Smooth muscle cell (in vitro differentiated cells): ENCODE measurements at regions not wholly inside any gene's neighbourhood (a gene's known extent, or its start where the extent isn't known, plus 50 kb on each side); places are given as distances from the start of the nearest gene placed in this dataset.

Experiments used
- DNase-seq: peaks from one replicate; lab custom pipeline; 2025; ENCODE audit not compliant: unreplicated experiment; lab: John Stamatoyannopoulos, UW
- H2AFZ ChIP-seq: fragments of 200-600 bp; sonication (generic); 2 replicates; pipeline ENCODE4 v1.6.0; 2016; ENCODE audit warnings: antibody characterized with exemption, low read depth, mild to moderate bottlenecking
- H3F3A ChIP-seq: fragments of 200-600 bp; sonication (generic); 2 replicates; pipeline ENCODE4 v1.6.0; 2017; ENCODE audit warnings: antibody characterized with exemption, low read depth
- H3K27ac ChIP-seq: fragments of 200-600 bp; sonication (generic); 2 replicates; pipeline ENCODE4 v1.5.1; 2016; ENCODE audit warnings: low read depth, mild to moderate bottlenecking
- H3K27me3 ChIP-seq: fragments of 200-600 bp; sonication (generic); 2 replicates; pipeline ENCODE4 v1.6.1; 2016; ENCODE audit warnings: low read depth, mild to moderate bottlenecking
- H3K36me3 ChIP-seq: fragments of 200-600 bp; sonication (generic); 2 replicates; pipeline ENCODE4 v1.5.1; 2016; ENCODE audit warnings: low read depth
- H3K4me1 ChIP-seq: fragments of 200-600 bp; sonication (generic); 2 replicates; pipeline ENCODE4 v1.5.1; 2016; ENCODE audit warnings: low read depth
- H3K4me2 ChIP-seq: fragments of 200-600 bp; sonication (generic); 2 replicates; pipeline ENCODE4 v1.6.0; 2016; ENCODE audit warnings: mild to moderate bottlenecking
- H3K4me3 ChIP-seq: fragments of 200-600 bp; sonication (generic); 2 replicates; pipeline ENCODE4 v1.5.1; 2016; ENCODE audit warnings: mild to moderate bottlenecking
- H3K79me2 ChIP-seq: fragments of 200-600 bp; sonication (generic); 2 replicates; pipeline ENCODE4 v1.6.0; 2016; ENCODE audit warnings: low read depth, mild to moderate bottlenecking
- H3K9ac ChIP-seq: fragments of 200-600 bp; sonication (generic); 2 replicates; pipeline ENCODE4 v1.6.0; 2016; ENCODE audit warnings: low read depth
- H3K9me3 ChIP-seq: fragments of 200-600 bp; sonication (generic); replicated peaks from 2 replicates; pipeline ENCODE4 v1.5.1; 2016; ENCODE audit warnings: low read depth
- H4K20me1 ChIP-seq: fragments of 200-600 bp; sonication (generic); 2 replicates; pipeline ENCODE4 v1.6.0; 2016; ENCODE audit warnings: low read depth
- WGBS: methylation state at CpG from one replicate; pipeline ENCODE4 v1.1.7; 2016; ENCODE audit warnings: low lambda C conversion rate; 5-methylcytosine and 5-hydroxymethylcytosine counted together
- TF ChIP-seq, protein P1 (sequence below): fragments of 200-600 bp; sonication (generic); IDR thresholded peaks from 2 replicates; pipeline ENCODE4 v1.5.1; 2017; ENCODE audit warnings: borderline replicate concordance, mild to moderate bottlenecking, antibody characterized with exemption; ENCODE audit not compliant: insufficient read depth, poor library complexity, severe bottlenecking

DNA sequence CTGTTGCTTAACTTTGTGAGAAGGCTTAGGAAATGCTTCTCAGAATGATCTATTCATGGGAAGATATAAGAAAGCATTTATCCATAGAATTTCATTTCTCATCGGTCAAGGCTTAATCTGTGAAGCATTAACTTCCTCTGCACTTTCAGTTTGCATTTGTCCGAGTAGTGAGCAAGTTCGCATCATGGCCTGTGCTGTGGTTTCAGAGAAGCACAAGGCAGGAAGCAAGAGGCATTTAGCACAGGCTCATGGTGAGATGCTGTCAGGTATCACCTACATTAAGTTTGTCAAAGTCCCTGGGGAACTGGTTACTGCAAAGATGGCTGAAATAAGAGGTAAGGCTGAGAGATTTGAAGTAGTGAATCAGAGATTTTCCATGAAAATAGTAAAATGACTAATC, 244.9 kb downstream of the NAP1L3 start:
- no peak overlapping the region for H3K4me3 ChIP-seq
- H3K79me2 ChIP-seq = no peaks in the 10 kb centered on the region
- H3K9me3 ChIP-seq = no peaks in the 10 kb centered on the region
- no peaks in the 10 kb centered on the region for H3K4me1 ChIP-seq
- H3K27ac ChIP-seq = no peak overlapping the region
- DNase-seq = no peak
- H3F3A ChIP-seq = no peaks in the 10 kb centered on the region
- H3K36me3 ChIP-seq = no peaks in the 10 kb centered on the region
- H3K27me3 ChIP-seq = no peaks in the 10 kb centered on the region
- no peak overlapping the region for H3K4me2 ChIP-seq
- 93% methylated on average over 3 of the region's 3 CpGs for WGBS
- no peak overlapping the region for H3K9ac ChIP-seq
- H4K20me1 ChIP-seq = no peaks in the 10 kb centered on the region
- no peak overlapping the region for H2AFZ ChIP-seq
- TF ChIP-seq, protein P1, sequence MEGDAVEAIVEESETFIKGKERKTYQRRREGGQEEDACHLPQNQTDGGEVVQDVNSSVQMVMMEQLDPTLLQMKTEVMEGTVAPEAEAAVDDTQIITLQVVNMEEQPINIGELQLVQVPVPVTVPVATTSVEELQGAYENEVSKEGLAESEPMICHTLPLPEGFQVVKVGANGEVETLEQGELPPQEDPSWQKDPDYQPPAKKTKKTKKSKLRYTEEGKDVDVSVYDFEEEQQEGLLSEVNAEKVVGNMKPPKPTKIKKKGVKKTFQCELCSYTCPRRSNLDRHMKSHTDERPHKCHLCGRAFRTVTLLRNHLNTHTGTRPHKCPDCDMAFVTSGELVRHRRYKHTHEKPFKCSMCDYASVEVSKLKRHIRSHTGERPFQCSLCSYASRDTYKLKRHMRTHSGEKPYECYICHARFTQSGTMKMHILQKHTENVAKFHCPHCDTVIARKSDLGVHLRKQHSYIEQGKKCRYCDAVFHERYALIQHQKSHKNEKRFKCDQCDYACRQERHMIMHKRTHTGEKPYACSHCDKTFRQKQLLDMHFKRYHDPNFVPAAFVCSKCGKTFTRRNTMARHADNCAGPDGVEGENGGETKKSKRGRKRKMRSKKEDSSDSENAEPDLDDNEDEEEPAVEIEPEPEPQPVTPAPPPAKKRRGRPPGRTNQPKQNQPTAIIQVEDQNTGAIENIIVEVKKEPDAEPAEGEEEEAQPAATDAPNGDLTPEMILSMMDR = no peak

DNA sequence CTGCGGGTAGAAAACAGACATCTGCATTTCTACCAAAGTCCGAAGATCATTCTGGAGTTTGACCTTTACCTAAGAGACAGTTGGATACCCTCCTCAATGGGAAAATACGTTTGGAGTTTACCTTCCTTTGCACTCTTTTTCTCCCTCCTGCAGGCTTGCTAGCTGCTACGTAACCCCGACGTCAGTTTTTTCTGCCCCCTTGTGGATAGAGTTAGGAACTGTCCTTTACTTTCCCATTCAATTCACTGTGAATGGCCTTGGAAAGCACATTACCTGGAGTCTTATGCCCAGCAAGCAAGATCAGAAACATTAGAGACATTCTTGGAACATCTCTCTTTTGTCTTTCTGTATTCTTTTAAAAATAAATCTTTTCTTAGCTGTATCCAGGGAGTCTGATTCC, 250.7 kb downstream of the NAP1L3 start:
- H3K4me2 ChIP-seq = no peak overlapping the region
- no peaks in the 10 kb centered on the region for H3K9me3 ChIP-seq
- H4K20me1 ChIP-seq = no peaks in the 10 kb centered on the region
- H3K27ac ChIP-seq = no peak overlapping the region
- 13% methylated on average over 6 of the region's 6 CpGs for whole genome bisulfite sequencing
- H3F3A ChIP-seq = no peaks in the 10 kb centered on the region
- H3K36me3 ChIP-seq = no peaks in the 10 kb centered on the region
- no peaks in the 10 kb centered on the region for H3K27me3 ChIP-seq
- no peak for DNase-seq
- peak overlapping the region; percentile 28 for H2AFZ ChIP-seq
- H3K9ac ChIP-seq = no peak overlapping the region
- no peak overlapping the region for H3K4me3 ChIP-seq
- H3K79me2 ChIP-seq = no peaks in the 10 kb centered on the region
- H3K4me1 ChIP-seq = peaks cover 5% of the 10 kb centered on the region
- TF ChIP-seq, protein P1 = peak; percentile 72

DNA sequence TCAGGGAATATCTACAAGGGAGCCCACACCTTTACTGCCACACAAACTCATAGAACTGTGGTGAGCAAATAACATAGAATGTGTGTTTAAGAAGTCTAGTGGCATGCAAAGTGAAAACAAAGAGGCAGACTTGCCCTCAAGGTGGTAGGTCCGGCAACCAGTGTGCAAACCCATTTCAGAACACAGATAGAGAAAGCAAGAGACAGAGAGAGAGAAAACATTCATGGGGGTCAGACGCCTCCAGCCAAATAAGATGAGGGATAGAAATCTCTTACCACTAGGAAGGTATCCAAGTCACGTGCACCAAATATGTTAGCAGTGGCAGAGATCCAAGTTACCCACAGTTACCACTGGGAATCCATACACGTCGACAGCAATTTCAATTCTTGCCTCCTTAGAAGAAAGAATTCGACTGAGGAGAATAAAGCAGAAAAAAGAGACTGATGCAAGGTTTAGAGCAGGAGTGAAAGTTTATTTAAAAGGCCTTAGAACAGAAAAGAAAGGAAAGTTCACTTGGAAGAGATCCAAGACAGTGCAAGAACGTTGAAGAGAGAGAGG, 252.8 kb downstream of the NAP1L3 start:
- no peaks in the 10 kb centered on the region for H3F3A ChIP-seq
- no peak overlapping the region for H3K9ac ChIP-seq
- H3K4me1 ChIP-seq = peaks cover 5% of the 10 kb centered on the region
- DNase-seq = no peak
- H3K79me2 ChIP-seq = no peaks in the 10 kb centered on the region
- no peak overlapping the region for H2AFZ ChIP-seq
- no peaks in the 10 kb centered on the region for H4K20me1 ChIP-seq
- H3K36me3 ChIP-seq = no peaks in the 10 kb centered on the region
- WGBS = 90% methylated on average over 7 of the region's 7 CpGs
- H3K27ac ChIP-seq = no peak overlapping the region
- no peaks in the 10 kb centered on the region for H3K9me3 ChIP-seq
- no peaks in the 10 kb centered on the region for H3K27me3 ChIP-seq
- TF ChIP-seq, protein P1 = no peak
- no peak overlapping the region for H3K4me2 ChIP-seq
- no peak overlapping the region for H3K4me3 ChIP-seq

DNA sequence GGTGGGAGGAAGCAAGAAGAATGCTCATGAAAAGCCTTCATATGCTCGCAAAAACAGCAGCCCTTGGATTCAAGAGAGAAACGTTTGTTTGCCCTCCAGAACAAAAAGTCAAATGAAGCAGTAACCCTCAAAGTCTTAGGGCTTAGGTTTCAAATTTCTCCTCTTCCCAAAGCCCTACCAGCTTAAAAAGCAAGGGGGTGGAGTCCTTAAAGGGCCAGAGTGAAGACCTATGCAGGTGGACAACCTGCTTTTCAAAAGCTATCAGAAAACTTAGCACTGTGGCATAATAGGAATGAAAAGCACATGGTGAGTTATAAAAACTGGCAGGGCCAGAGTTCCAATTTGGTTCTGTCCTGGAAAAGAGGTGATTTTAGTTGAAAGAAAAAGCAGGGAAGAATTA, 253.3 kb downstream of the NAP1L3 start:
- WGBS = 57% methylated on average over 2 of the region's 2 CpGs
- Histone ChIP-seq H3K79me2 (no peaks in the 10 kb centered on the region), H3K4me3 (no peak overlapping the region), H3F3A (no peaks in the 10 kb centered on the region), H3K36me3 (no peaks in the 10 kb centered on the region), H3K9ac (no peak overlapping the region), H2AFZ (no peak overlapping the region), H3K27ac (no peak overlapping the region), H3K9me3 (no peaks in the 10 kb centered on the region), H3K27me3 (no peaks in the 10 kb centered on the region), H3K4me1 (peaks cover 5% of the 10 kb centered on the region), H3K4me2 (no peak overlapping the region), H4K20me1 (no peaks in the 10 kb centered on the region)
- TF ChIP-seq, protein P1 = no peak
- no peak for DNase-seq
